GM23338 (cell line): ENCODE measurements at regions not wholly inside any gene's neighbourhood (a gene's known extent, or its start where the extent isn't known, plus 50 kb on each side); places are given as distances from the start of the nearest gene placed in this dataset.

ENCODE experiments used
- ATAC-seq: fragments of 200-7000 bp; cut with Tn5 transposase; 3 replicates; pipeline ENCODE4 v1.9.1; 2020
- DNase-seq: peaks from one replicate; pipeline ENCODE4 v3.0.0-alpha.2; 2015; ENCODE audit warnings: low spot score
- H2AFZ ChIP-seq: fragments of 200-600 bp; sonication (generic); 2 replicates; pipeline ENCODE4 v1.8.0; 2016; ENCODE audit warnings: antibody characterized with exemption, mild to moderate bottlenecking, moderate library complexity
- H3F3A ChIP-seq: fragments of 200-600 bp; sonication (generic); replicated peaks from 2 replicates; pipeline ENCODE4 v1.8.0; 2017; ENCODE audit warnings: antibody characterized with exemption, mixed run types, low read depth
- H3K27ac ChIP-seq: fragments of 200-600 bp; sonication (generic); 2 replicates; pipeline ENCODE4 v1.6.1; 2016; ENCODE audit warnings: low read depth
- H3K27me3 ChIP-seq: fragments of 200-600 bp; sonication (generic); 2 replicates; pipeline ENCODE4 v1.8.0; 2016; ENCODE audit warnings: mild to moderate bottlenecking, mixed run types, moderate library complexity; ENCODE audit not compliant: insufficient read depth
- H3K36me3 ChIP-seq: fragments of 200-600 bp; sonication (generic); 2 replicates; pipeline ENCODE4 v1.8.0; 2016; ENCODE audit warnings: mild to moderate bottlenecking; ENCODE audit not compliant: insufficient read depth
- H3K4me1 ChIP-seq: fragments of 200-600 bp; sonication (generic); 2 replicates; pipeline ENCODE4 v1.8.0; 2016; ENCODE audit warnings: mild to moderate bottlenecking, moderate library complexity; ENCODE audit not compliant: insufficient read depth
- H3K4me2 ChIP-seq: fragments of 200-600 bp; sonication (generic); 2 replicates; pipeline ENCODE4 v1.7.1; 2017; ENCODE audit warnings: mixed run types
- H3K4me3 ChIP-seq: fragments of 200-600 bp; sonication (generic); 2 replicates; pipeline ENCODE4 v1.6.1; 2016; ENCODE audit warnings: mixed run types
- H3K79me2 ChIP-seq: fragments of 200-600 bp; sonication (generic); replicated peaks from 2 replicates; pipeline ENCODE4 v1.8.0; 2017; ENCODE audit warnings: mild to moderate bottlenecking; ENCODE audit not compliant: insufficient read depth
- H3K9me2 ChIP-seq: fragments of 200-600 bp; sonication (generic); 2 replicates; pipeline ENCODE4 v1.8.0; 2017; ENCODE audit not compliant: insufficient read depth
- H4K20me1 ChIP-seq: fragments of 200-600 bp; sonication (generic); replicated peaks from 2 replicates; pipeline ENCODE4 v1.8.0; 2017; ENCODE audit warnings: mild to moderate bottlenecking; ENCODE audit not compliant: insufficient read depth
- H3K27ac Mint-ChIP-seq: 2 replicates; pipeline ENCODE4 v1.8.0; 2020; ENCODE audit warnings: inconsistent platforms, mild to moderate bottlenecking, moderate library complexity, mixed read lengths
- H3K27me3 Mint-ChIP-seq: 3 replicates; pipeline ENCODE4 v1.8.0; 2022; ENCODE audit warnings: low read depth, mild to moderate bottlenecking, moderate library complexity, mixed read lengths, inconsistent platforms; ENCODE audit not compliant: insufficient read depth, poor library complexity
- H3K36me3 Mint-ChIP-seq: 3 replicates; pipeline ENCODE4 v1.8.0; 2021; ENCODE audit warnings: low read depth, mild to moderate bottlenecking, inconsistent platforms, moderate library complexity, mixed read lengths
- H3K4me1 Mint-ChIP-seq: 3 replicates; pipeline ENCODE4 v1.8.0; 2020; ENCODE audit warnings: mild to moderate bottlenecking, inconsistent platforms, mixed read lengths
- H3K4me3 Mint-ChIP-seq: 3 replicates; pipeline ENCODE4 v1.8.0; 2021; ENCODE audit warnings: moderate library complexity, mild to moderate bottlenecking, inconsistent platforms, mixed read lengths
- H3K9me3 Mint-ChIP-seq: 3 replicates; pipeline ENCODE4 v1.8.0; 2020; ENCODE audit warnings: moderate library complexity, mild to moderate bottlenecking, inconsistent platforms, mixed read lengths
- CREB1 ChIP-seq: fragments of 250-450 bp; sonication (Bioruptor Pico); IDR thresholded peaks from 2 replicates; pipeline ENCODE4 v1.5.0; 2020; ENCODE audit warnings: low read depth, mild to moderate bottlenecking, moderate library complexity
- EZH2 ChIP-seq: fragments of 200-600 bp; sonication (generic); IDR thresholded peaks from one replicate; pipeline ENCODE4 v1.8.0; 2017; ENCODE audit warnings: antibody characterized with exemption, mild to moderate bottlenecking, low read depth; ENCODE audit not compliant: unreplicated experiment
- JUNB ChIP-seq: IDR thresholded peaks from one replicate; pipeline ENCODE4 v1.6.1; 2016; ENCODE audit warnings: antibody characterized with exemption; ENCODE audit not compliant: unreplicated experiment
- STAT1 ChIP-seq: IDR thresholded peaks from one replicate; pipeline ENCODE4 v1.6.1; 2016; ENCODE audit warnings: antibody characterized with exemption; ENCODE audit not compliant: unreplicated experiment
- ZNF114 ChIP-seq: fragments of 250-450 bp; sonication (Bioruptor Pico); IDR thresholded peaks from 2 replicates; pipeline ENCODE4 v1.5.0; 2020; ENCODE audit warnings: mild to moderate bottlenecking, moderate library complexity
- ZNF331 ChIP-seq: fragments of 250-450 bp; sonication (Bioruptor Pico); IDR thresholded peaks from 2 replicates; pipeline ENCODE4 v1.5.0; 2020; ENCODE audit warnings: low read depth, mild to moderate bottlenecking, moderate library complexity
- TF ChIP-seq, protein P1 (sequence below): IDR thresholded peaks from one replicate; pipeline ENCODE4 v1.6.1; 2018; ENCODE audit warnings: antibody characterized with exemption; ENCODE audit not compliant: unreplicated experiment
- TF ChIP-seq, protein P2 (sequence below), 2 experiments: fragments of 200-600 bp in 1 of 2; sonication (generic) in 1 of 2; conservative IDR thresholded peaks; 2 replicates each; pipeline versions ENCODE4 v1.5.1 to v1.6.1; 2016 to 2017; ENCODE audit warnings: antibody characterized with exemption in 2 of 2, low read depth in 2 of 2, mild to moderate bottlenecking in 2 of 2, moderate library complexity in 1 of 2
- TF ChIP-seq, protein P3 (sequence below): IDR thresholded peaks from 2 replicates; pipeline ENCODE4 v1.6.1; 2016; ENCODE audit warnings: antibody characterized with exemption

DNA sequence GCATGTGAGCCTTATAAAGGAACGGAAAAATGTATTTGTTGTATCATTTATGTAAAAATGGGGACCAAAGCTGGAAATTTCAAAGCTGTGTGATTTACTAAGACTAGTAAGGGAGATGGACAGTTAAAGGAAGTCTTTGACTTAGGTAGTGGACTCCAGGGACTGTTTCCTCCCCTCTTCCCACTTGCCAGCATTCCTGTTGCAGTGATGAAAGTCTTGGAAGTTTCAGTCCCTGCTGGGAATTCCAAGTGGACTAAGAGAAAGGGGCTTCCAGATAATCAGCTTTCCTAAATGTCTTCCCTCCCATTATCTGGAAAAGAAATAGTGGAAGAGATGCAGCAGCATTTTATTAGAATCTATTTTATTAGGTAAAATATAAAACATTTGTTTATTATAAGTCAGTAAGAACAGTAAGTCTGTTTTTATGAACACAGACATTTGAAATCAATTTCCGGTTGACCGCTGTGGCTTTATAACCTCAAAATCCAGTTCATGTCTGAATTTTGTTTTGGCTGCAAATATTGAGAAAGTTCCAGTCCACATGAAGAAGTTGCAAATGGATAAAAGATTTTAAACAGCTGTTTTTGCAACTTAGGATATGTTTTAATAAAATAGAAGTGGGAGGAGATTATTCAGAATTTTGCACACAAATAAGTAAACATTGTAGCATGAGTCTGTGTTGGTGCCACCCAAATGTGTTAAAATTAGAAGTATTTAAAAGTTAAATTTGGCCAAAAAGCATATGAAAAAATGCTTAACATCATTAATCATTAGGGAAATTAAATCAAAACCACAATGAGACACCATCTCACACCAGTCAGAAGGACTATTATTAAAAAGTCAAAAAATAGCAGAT, 141.8 kb downstream of the IL20RB start:
- H3K36me3 ChIP-seq = no peaks in the 10 kb centered on the region

DNA sequence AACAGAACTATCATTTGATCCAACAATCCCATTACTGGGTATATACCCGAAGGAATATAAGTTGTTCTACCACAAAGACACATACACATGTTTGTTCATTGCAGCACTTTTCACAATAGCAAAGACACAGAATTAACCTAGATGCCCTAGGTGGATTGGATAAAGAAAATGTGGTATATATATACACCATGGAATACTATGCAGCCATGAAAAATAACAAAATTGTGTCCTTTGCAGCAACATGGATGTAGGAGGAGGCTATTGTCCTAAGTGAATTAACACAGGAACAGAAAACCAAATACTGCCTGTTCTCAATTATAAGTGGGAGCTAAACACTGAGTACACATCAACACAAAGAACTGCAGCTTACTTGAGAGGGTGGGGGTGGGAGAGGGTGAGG, 142.5 kb downstream of the IL20RB start:
- H3K27me3 Mint-ChIP-seq = peaks cover 4% of the 10 kb centered on the region
- H3K4me1 ChIP-seq = peaks cover 12% of the 10 kb centered on the region
- no peak overlapping the region for H3K4me2 ChIP-seq
- peaks cover 3% of the 10 kb centered on the region; the same call in 2 of the 3 replicates for H3K9me3 Mint-ChIP-seq
- no peak overlapping the region for H3K4me3 Mint-ChIP-seq
- H3K36me3 Mint-ChIP-seq = no peaks in the 10 kb centered on the region
- no peak for ATAC-seq
- H3K4me1 Mint-ChIP-seq = peaks cover 14% of the 10 kb centered on the region
- no peak for DNase-seq
- no peaks in the 10 kb centered on the region for H3K79me2 ChIP-seq
- no peaks in the 10 kb centered on the region for H3F3A ChIP-seq
- no peaks in the 10 kb centered on the region for H3K27me3 ChIP-seq
- H4K20me1 ChIP-seq = no peaks in the 10 kb centered on the region
- no peak overlapping the region for H3K27ac Mint-ChIP-seq
- no peaks in the 10 kb centered on the region for H3K36me3 ChIP-seq
- no peak overlapping the region for H3K27ac ChIP-seq
- no peaks in the 10 kb centered on the region for H3K9me2 ChIP-seq
- H3K4me3 ChIP-seq = no peak overlapping the region
- H2AFZ ChIP-seq = no peak overlapping the region
- TF ChIP-seq JUNB = no peak
- TF ChIP-seq CREB1 (CRISPR knock-in tag) = no peak
- no peak for TF ChIP-seq STAT1
- TF ChIP-seq, protein P1, sequence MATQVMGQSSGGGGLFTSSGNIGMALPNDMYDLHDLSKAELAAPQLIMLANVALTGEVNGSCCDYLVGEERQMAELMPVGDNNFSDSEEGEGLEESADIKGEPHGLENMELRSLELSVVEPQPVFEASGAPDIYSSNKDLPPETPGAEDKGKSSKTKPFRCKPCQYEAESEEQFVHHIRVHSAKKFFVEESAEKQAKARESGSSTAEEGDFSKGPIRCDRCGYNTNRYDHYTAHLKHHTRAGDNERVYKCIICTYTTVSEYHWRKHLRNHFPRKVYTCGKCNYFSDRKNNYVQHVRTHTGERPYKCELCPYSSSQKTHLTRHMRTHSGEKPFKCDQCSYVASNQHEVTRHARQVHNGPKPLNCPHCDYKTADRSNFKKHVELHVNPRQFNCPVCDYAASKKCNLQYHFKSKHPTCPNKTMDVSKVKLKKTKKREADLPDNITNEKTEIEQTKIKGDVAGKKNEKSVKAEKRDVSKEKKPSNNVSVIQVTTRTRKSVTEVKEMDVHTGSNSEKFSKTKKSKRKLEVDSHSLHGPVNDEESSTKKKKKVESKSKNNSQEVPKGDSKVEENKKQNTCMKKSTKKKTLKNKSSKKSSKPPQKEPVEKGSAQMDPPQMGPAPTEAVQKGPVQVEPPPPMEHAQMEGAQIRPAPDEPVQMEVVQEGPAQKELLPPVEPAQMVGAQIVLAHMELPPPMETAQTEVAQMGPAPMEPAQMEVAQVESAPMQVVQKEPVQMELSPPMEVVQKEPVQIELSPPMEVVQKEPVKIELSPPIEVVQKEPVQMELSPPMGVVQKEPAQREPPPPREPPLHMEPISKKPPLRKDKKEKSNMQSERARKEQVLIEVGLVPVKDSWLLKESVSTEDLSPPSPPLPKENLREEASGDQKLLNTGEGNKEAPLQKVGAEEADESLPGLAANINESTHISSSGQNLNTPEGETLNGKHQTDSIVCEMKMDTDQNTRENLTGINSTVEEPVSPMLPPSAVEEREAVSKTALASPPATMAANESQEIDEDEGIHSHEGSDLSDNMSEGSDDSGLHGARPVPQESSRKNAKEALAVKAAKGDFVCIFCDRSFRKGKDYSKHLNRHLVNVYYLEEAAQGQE = no peak
- TF ChIP-seq EZH2 = no peak
- no peak for TF ChIP-seq ZNF114 (CRISPR knock-in tag)
- TF ChIP-seq, protein P2, sequence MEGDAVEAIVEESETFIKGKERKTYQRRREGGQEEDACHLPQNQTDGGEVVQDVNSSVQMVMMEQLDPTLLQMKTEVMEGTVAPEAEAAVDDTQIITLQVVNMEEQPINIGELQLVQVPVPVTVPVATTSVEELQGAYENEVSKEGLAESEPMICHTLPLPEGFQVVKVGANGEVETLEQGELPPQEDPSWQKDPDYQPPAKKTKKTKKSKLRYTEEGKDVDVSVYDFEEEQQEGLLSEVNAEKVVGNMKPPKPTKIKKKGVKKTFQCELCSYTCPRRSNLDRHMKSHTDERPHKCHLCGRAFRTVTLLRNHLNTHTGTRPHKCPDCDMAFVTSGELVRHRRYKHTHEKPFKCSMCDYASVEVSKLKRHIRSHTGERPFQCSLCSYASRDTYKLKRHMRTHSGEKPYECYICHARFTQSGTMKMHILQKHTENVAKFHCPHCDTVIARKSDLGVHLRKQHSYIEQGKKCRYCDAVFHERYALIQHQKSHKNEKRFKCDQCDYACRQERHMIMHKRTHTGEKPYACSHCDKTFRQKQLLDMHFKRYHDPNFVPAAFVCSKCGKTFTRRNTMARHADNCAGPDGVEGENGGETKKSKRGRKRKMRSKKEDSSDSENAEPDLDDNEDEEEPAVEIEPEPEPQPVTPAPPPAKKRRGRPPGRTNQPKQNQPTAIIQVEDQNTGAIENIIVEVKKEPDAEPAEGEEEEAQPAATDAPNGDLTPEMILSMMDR (conservative IDR thresholded peaks at IDR 0.05; ENCODE audit: low read depth in 2 of 2) = no peak

More for the DNA sequence above, 141.8 kb downstream of the IL20RB start:
- no peaks in the 10 kb centered on the region for H3K9me2 ChIP-seq
- DNase-seq (no peak), ATAC-seq (no peak)
- no peaks in the 10 kb centered on the region for H3F3A ChIP-seq
- peaks cover 12% of the 10 kb centered on the region for H3K4me1 ChIP-seq
- H3K4me2 ChIP-seq = no peak overlapping the region
- H3K4me3 ChIP-seq = no peak overlapping the region
- no peaks in the 10 kb centered on the region for H3K79me2 ChIP-seq
- Mint-ChIP-seq H3K27ac (no peak overlapping the region), H3K27me3 (peaks cover 4% of the 10 kb centered on the region), H3K4me1 (peaks cover 14% of the 10 kb centered on the region), H3K9me3 (peaks cover 3% of the 10 kb centered on the region; the same call in 2 of the 3 replicates), H3K4me3 (no peak overlapping the region), H3K36me3 (no peaks in the 10 kb centered on the region)
- H3K27ac ChIP-seq = no peak overlapping the region
- H4K20me1 ChIP-seq = no peaks in the 10 kb centered on the region
- no peaks in the 10 kb centered on the region for H3K27me3 ChIP-seq
- H2AFZ ChIP-seq = 0 out of 2 replicates have a peak overlapping the region, but pooled peaks have one; percentile 16
- TF ChIP-seq EZH2 (no peak), ZNF114 (CRISPR knock-in tag) (no peak), ZNF331 (no peak)
- TF ChIP-seq, protein P3, sequence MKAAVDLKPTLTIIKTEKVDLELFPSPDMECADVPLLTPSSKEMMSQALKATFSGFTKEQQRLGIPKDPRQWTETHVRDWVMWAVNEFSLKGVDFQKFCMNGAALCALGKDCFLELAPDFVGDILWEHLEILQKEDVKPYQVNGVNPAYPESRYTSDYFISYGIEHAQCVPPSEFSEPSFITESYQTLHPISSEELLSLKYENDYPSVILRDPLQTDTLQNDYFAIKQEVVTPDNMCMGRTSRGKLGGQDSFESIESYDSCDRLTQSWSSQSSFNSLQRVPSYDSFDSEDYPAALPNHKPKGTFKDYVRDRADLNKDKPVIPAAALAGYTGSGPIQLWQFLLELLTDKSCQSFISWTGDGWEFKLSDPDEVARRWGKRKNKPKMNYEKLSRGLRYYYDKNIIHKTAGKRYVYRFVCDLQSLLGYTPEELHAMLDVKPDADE = no peak
